Peyer's patch (tissue), 4 donors: ENCODE measurements at regions not wholly inside any gene's neighbourhood (a gene's known extent, or its start where the extent isn't known, plus 50 kb on each side); places are given as distances from the start of the nearest gene placed in this dataset.

Source experiments
- DNase-seq, 3 donors: peaks; one replicate each; pipeline ENCODE4 v3.0.0-alpha.2; 2017 to 2019
- H3K27ac ChIP-seq, 4 donors: fragments of 200-600 bp; sonication (generic); one replicate each; pipeline ENCODE4 v1.5.1; 2016 to 2019
- H3K27me3 ChIP-seq, 2 donors: fragments of 200-600 bp; sonication (generic); one replicate each; pipeline ENCODE4 v1.5.1; 2019
- H3K36me3 ChIP-seq, 3 donors: fragments of 200-600 bp; sonication (generic); one replicate each; pipeline ENCODE4 v1.5.1; 2016 to 2019
- H3K4me1 ChIP-seq, 4 donors: fragments of 200-600 bp; sonication (generic); one replicate each; pipeline ENCODE4 v1.5.1; 2016 to 2019
- H3K4me3 ChIP-seq, 4 donors: fragments of 200-600 bp; sonication (generic); 1 replicate in 3 of 4; 2 replicates in 1 of 4; pipeline ENCODE4 v1.5.1; 2016 to 2019; ENCODE audit warnings: mild to moderate bottlenecking in 1 of 4
- H3K9me3 ChIP-seq, 4 donors: fragments of 200-600 bp; sonication (generic); one replicate each; pipeline ENCODE4 v1.5.1; 2016 to 2019; ENCODE audit warnings: mild to moderate bottlenecking in 1 of 4
- POLR2A ChIP-seq, 2 donors: fragments of 450-650 bp; IDR thresholded peaks; one replicate each; pipeline ENCODE4 v1.5.1; 2017; ENCODE audit warnings: antibody characterized with exemption in 2 of 2, mild to moderate bottlenecking in 2 of 2, moderate library complexity in 2 of 2
- TF ChIP-seq, protein P1 (sequence below), 6 experiments: fragments of 450-650 bp in 4 of 6; fragments of 200-600 bp in 2 of 6; sonication (generic) in 1 of 6; IDR thresholded peaks; one replicate each; pipeline ENCODE4 v1.5.1; 2017 to 2019; ENCODE audit warnings: antibody characterized with exemption in 6 of 6, mild to moderate bottlenecking in 3 of 6, moderate library complexity in 1 of 6

GRCh38 chrX:40277672-40278071 lies 179.9 kb upstream of the BCOR start:
- no peak overlapping the region for H3K27ac ChIP-seq
- peaks cover 0 to 6% (median 0%) of the 10 kb centered on the region in 4 donors for H3K9me3 ChIP-seq
- TF ChIP-seq POLR2A (IDR thresholded peaks at IDR 0.05): no peak
- TF ChIP-seq, protein P1, sequence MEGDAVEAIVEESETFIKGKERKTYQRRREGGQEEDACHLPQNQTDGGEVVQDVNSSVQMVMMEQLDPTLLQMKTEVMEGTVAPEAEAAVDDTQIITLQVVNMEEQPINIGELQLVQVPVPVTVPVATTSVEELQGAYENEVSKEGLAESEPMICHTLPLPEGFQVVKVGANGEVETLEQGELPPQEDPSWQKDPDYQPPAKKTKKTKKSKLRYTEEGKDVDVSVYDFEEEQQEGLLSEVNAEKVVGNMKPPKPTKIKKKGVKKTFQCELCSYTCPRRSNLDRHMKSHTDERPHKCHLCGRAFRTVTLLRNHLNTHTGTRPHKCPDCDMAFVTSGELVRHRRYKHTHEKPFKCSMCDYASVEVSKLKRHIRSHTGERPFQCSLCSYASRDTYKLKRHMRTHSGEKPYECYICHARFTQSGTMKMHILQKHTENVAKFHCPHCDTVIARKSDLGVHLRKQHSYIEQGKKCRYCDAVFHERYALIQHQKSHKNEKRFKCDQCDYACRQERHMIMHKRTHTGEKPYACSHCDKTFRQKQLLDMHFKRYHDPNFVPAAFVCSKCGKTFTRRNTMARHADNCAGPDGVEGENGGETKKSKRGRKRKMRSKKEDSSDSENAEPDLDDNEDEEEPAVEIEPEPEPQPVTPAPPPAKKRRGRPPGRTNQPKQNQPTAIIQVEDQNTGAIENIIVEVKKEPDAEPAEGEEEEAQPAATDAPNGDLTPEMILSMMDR (IDR thresholded peaks at IDR 0.05): no peak
- H3K4me1 ChIP-seq: no peaks in the 10 kb centered on the region
- H3K27me3 ChIP-seq: no peaks in the 10 kb centered on the region
- no peak for DNase-seq
- H3K36me3 ChIP-seq: no peaks in the 10 kb centered on the region
- no peak overlapping the region for H3K4me3 ChIP-seq

GRCh38 chrX:40273356-40274050 lies 175.7 kb upstream of the BCOR start:
- no peak for TF ChIP-seq POLR2A (IDR thresholded peaks at IDR 0.05)
- TF ChIP-seq, protein P1 (IDR thresholded peaks at IDR 0.05): no peak
- no peak overlapping the region for H3K4me3 ChIP-seq
- H3K27ac ChIP-seq: peak overlapping the region in 1 of 4 donors; percentile 26
- H3K27me3 ChIP-seq: no peaks in the 10 kb centered on the region
- peak in 1 of 3 donors; percentile 48 for DNase-seq
- H3K9me3 ChIP-seq: peaks cover 0 to 6% (median 0%) of the 10 kb centered on the region in 4 donors
- no peaks in the 10 kb centered on the region for H3K36me3 ChIP-seq
- H3K4me1 ChIP-seq: no peaks in the 10 kb centered on the region

- no peak for DNase-seq
- H3K9me3 ChIP-seq: peaks cover 0 to 6% (median 0%) of the 10 kb centered on the region in 4 donors
- no peak overlapping the region for H3K27ac ChIP-seq
- no peaks in the 10 kb centered on the region for H3K27me3 ChIP-seq
- H3K36me3 ChIP-seq: no peaks in the 10 kb centered on the region
- no peak overlapping the region for H3K4me3 ChIP-seq
- H3K4me1 ChIP-seq: no peaks in the 10 kb centered on the region
- TF ChIP-seq POLR2A (IDR thresholded peaks at IDR 0.05): no peak
- TF ChIP-seq, protein P1 (IDR thresholded peaks at IDR 0.05): no peak
Observed at GRCh38 chrX:40272776-40273175, 175.0 kb upstream of the BCOR start.

DNA sequence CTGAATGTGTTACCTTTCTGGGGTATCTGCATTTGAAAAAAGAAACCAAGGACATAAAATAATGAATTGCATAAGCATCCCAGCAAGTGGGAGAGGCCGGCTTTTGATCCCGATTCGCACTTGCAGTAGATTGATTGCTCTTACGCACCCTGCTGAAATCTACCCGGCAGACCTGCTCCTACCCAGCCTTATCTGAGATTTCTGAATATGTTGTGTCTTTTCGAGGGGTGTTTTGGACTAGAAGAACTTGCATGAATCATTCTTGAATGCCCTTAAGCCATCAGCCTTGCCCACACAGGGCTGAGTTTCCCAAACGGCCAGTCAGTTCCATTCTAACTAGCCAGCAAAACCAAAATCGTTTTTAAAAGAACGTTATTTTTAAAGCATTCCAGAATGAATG lies 174.4 kb upstream of the BCOR start:
- Histone ChIP-seq H3K27me3 (no peaks in the 10 kb centered on the region), H3K4me1 (no peaks in the 10 kb centered on the region), H3K36me3 (no peaks in the 10 kb centered on the region), H3K9me3 (peaks cover 0 to 6% (median 0%) of the 10 kb centered on the region in 4 donors), H3K27ac (no peak overlapping the region), H3K4me3 (no peak overlapping the region)
- no peak for TF ChIP-seq POLR2A (IDR thresholded peaks at IDR 0.05)
- TF ChIP-seq, protein P1 (IDR thresholded peaks at IDR 0.05): no peak
- no peak for DNase-seq

DNA sequence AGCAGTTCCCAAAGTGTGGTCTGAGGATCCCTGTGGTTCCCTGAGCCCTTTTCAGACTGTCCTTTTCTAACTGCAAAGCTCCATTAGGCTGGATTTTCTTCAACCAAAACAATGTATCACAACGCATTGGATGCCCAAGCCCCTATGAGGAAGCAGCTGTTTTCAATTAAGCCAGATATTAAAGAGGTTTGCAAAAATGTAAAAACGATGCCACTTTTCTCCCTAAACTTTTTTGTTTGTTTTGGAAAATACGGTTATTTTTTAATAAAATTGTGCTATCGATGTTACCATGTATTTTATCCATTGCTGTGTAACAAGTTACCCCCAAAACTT lies 170.4 kb upstream of the BCOR start:
- H3K27ac ChIP-seq: no peak overlapping the region

More for the DNA sequence above, 170.4 kb upstream of the BCOR start:
- Histone ChIP-seq H3K27me3 (no peaks in the 10 kb centered on the region), H3K4me3 (no peak overlapping the region), H3K9me3 (no peaks in the 10 kb centered on the region), H3K36me3 (no peaks in the 10 kb centered on the region), H3K4me1 (no peaks in the 10 kb centered on the region)
- DNase-seq: no peak
- TF ChIP-seq, protein P1 (IDR thresholded peaks at IDR 0.05): no peak
- TF ChIP-seq POLR2A (IDR thresholded peaks at IDR 0.05): no peak
